Activated effector memory CD4-positive, alpha-beta T cell treated with anti-CD3 and anti-CD28 coated beads, Interleukin-2, amount 50 U/mL, for 16 hours (primary cell): ENCODE measurements at regions not wholly inside any gene's neighbourhood (a gene's known extent, or its start where the extent isn't known, plus 50 kb on each side); places are given as distances from the start of the nearest gene placed in this dataset.

Source experiments
- DNase-seq: peaks from one replicate; pipeline ENCODE4 v3.0.0-alpha.2; 2020

DNA sequence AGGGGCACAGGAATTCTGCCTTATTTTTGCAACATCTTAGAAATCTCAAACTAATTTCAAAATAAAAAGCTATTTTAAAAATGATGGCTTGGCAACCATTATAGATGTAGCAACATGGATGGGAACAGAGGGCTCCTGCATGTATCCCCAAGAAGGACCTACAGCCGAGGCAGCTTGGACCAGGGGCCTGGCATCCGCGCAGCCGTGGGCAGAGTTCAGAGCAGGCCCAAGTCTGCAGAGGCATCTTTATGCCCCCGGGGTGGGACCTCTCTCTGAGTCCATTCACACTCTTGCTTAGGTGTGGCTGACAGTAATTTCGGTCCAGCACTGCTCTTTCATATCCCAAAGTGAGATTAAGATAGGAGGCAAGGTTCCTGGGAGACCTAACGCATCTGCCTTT, 425.8 kb upstream of the MYT1L start:
- no peak for DNase-seq

DNA sequence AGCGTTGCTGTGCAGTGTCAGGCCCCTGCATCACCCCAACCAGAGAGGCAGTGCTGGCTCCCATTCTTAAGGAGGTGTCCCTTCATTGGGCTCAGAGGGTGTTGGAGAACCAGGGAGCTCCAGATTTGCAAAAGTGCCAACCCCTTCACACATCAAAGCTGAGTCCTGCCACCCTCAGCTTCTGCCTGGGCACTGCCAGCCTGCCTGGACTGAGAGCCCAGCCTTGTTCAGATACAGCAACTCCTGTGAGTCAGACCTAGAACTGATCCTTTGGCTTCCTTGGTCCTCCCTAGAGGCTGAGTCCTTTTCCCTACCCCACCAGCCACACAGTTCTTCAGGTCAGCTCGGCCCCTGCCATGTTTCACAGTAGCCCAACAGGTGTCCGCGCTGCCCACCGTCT, 424.9 kb upstream of the MYT1L start:
- DNase-seq: no peak

DNA sequence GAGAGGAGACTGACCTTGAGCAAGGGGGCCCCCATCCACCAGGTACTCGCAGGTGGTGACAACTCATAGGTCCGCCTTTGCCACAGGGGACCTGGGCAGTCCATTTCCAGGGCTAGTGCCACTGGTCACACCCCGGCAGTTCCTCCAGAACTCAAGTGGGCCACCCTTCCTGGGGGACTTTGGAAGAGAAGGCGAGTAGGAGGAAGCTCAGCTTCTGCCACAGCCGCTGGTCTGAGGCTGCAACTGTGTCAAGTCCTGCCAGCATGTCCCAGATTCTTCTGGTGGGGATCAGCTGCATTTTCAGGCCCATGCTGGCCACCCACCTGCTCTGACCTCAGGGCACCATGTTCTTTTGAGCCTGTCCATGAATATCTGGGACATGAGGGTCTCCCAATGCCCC, 423.9 kb upstream of the MYT1L start:
- DNase-seq: no peak

DNA sequence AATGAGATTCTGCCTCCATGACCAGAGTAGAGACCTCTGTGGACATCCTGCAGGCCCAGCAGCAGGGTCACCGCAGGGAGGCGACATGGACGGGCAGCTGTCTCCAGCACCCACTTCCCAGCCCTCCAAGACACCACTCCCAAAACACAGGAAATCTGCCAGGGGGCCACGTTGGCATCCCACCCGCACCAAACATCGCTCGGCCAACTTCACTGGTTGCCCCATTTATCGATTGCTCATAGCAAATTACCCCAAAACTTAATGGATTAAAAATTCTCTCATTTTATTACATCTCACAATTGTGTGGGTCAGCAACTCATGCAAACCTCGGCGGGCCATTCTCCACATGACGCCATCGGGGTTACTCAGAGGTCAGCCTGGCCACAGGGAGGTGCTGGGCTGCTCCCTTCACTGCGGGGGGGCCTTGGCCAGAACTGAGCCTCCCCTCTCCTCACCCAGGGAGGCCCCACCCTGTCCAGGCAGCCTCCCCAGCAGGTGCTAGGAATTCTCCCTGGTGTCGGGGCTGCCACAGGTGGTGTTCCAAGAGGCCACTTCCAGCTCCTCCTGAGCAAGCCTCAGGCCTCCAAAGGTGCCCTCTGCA, 420.7 kb upstream of the MYT1L start:
- DNase-seq: no peak

DNA sequence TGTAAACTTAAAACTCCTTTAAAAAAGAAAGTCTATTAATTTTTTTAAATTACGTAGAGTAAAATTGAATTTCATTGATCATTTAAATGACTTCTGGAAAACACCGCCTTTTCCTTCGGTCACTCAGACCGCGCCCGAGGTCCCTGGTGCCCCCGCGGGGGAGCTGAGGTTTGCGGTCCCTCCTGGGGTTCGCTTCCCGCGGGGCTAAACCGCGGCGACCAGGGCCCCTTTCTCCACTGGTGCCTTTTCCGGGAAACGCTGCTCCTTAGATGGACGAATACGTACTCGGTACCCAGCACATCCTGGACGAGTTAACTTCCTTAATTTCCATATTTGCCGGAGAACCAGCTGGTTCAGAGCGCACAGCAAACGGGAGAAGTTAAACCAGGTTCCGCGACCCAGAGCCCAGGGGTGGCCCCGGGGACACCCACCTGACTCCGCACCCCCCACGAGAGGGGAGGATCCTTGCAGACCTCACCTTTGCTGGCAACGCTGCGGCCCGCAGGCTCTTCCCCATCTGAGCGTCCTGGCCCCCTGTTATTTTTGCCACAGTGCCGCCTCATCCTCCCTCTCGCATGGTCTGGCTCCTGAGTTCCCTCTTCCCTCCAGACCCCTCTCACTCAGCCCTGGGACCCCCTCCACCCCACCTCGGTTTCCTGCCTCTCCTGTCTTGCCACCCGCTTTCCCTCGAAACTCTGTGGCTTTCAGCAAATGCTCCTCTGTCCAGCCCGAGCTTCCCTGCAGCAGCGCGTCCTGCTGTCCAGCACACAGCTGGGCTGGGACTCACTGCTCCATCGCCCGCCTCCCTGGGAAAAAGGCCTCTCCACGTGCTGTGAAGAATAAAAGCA, 420.0 kb upstream of the MYT1L start:
- DNase-seq: no peak

DNA sequence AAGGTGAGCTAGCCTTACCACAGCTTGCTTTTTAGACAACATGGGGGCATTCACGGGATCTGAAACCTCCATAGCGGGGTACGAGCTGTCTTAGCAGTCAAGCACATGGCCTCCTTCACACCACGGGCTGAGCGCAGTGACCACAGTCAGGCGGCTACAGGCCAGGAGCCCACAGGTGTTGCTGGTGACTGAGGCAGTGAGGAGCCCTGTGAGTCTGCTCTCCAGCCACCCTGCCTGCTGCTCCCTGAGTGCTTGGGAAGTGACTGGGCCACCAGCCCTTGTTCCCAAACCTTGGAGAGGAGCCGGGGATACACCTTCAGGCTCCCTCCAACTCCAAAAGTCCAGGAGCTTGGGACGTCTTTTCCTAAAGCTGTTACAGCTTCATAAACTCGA, 418.1 kb upstream of the MYT1L start:
- DNase-seq: no peak

DNA sequence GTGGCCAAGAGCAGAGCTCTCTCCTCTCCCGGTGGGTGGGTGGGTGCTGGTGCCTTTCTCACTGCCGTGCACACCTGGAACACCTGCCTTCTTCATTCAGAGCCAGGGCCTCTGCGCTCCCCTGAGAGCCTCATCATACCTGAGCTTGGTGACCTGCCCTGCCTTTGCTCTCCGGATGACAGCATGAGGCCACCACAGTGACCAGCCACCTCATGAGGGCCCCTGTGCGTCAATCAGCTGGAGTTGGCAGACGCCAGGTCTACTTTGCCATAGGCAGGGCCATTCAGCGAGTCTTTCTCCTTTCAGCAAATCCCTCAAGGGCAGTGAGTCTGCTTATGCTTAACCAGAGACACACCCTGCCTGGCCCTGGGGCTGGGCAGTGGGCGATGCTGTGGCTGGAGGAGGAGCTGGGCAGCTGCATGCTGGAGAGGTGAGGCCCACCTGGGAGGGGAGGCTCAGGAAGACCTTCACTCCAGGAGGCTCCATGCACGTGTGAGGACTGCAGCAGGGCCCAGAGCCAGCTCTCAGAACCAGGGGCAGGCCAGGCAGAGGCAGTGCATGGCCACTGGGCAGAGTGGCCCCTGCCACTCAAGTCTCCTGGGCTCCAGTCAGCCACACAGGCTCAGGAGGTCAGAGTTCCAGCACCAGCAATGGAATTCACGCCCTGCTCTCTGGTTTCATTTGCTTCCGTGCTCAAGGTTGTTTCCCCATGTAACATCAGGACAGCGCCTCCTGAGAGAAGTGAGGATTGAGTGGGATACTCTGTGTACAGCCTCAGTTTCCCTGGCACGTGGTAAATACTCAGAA, 417.5 kb upstream of the MYT1L start:
- DNase-seq: no peak

DNA sequence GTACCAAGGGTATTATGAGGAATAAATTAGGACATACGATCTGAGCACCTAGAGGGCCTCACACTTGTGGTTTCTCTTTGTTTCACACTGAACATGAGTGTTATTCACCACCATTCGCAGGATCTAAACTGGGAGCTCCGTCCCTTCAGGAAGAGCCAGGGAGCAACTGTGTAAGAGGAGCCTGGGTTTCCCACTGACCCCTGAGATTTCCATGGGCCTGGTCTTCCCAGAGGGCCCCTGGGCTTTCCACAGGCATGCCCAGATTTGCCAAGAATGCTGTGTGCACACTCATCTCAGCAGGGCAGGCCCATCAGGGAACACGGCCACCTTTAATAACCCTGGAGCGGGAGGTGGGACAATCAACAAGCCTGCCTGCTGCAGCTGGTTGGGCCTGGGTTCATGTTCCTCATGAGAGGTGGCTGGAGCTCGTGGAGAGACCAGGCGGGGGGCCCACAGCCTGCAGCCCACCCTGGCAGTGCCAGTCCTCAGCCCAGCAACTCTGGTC, 416.8 kb upstream of the MYT1L start:
- no peak for DNase-seq

DNA sequence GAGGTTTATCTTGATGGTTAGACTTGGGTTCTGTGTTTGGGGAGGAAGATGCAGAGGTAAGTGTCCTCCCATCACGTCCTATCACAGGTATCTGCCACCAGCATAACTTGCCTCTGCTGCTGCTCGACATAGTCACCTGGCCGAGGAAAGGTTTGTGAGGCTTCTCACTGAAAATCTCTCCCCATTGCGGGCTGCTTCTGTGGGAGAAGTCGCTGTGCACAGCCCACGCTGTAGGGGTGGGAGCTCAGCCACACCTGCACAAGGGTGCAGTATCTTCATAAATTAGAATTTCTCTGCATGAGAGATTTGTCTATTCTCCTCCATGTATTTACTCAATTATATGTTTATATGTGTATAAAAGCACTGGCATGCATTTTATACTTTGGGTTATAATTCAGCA, 415.7 kb upstream of the MYT1L start:
- DNase-seq: no peak

DNA sequence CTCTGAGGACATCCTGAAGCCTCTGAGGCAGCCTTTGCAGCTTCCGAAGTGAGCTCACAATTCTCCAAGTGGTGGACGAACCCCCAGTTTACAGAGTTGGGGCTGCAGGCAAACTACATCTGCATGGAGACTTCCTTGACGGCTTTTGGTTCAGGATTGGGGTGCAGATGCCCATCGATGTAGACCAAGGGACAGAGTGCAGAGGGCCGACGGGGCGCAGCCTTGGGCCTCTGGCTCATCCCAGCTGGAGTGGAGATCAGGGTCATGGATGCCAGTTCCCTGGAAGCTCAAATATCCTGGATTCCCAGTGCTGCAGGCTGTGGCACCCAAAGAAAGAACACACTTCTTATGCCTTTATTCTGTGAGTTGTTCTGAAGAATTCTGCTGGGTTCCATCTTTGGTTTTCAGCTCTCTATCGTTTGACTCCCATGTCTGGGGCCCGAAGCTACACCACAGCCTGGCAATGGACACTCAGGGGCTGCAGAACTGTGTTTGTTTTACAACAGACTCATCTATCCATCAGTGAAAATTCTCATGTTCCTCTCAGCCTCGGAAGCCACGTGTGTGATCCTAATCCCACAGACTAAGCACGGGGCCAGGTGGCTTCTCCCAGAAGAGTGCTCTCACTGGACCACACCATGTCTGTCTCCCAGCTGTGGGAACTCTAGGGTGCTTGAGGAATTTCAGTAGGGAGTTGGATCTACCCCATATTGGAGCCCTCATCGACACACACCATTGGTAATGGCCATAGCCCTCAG, 414.1 kb upstream of the MYT1L start:
- DNase-seq: no peak

DNA sequence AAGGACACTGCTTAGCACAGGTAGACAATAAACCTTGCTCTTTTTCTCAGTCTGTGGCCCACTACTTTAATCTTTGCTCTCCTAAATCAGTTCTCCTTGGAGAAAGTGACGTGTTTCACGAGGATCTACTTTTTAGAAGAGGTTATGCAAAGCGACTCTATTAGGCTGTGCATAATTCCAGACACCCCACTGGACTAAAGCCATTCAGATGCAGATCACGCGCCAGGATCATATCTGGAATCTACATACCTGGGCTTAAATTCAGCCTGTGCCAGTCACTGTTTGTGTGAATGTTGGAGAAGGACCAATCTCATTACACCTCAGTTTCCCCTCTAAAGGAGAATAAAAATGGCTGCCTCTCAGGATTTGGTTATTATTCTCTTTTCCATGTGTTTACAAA, 413.0 kb upstream of the MYT1L start:
- DNase-seq: no peak

DNA sequence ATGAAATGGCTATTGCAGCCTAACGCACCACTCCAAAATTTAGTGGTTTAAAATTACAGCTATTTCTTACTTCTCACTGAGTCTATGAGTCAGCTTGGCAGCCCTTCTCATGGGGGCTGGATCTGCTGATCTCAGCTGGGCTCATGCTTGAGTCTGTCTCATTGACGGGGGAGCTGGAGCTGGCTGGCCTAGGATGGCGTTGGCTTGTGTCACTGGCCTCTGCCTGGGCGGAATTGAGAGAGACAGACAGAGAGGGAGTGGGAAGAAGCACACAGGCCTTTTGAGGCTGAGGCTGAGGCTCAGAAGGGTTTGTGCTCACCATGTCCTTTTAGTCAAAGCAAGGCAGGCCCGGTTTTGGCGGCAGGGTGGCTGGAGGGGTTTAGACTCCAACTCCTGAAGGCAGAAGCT, 412.1 kb upstream of the MYT1L start:
- no peak for DNase-seq

DNA sequence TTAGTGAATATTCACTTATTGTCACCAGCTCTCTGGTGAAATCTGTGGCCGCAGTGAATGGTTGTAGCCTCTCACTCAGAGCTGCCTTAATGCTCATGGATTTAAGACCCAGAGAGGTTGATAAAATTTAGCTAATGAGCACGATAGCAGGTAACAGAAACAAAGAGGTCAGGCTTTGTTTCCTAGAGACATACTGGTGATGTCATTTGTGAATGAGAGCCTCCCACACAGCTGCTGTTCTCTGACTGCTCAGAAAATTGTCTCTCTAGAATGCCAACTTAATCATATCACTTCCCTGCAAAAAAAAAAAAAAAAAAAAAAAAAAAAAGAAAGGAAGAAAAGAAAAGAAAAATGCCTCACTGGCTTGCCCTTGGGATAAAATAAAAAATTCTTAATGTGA, 411.7 kb upstream of the MYT1L start:
- DNase-seq: no peak

DNA sequence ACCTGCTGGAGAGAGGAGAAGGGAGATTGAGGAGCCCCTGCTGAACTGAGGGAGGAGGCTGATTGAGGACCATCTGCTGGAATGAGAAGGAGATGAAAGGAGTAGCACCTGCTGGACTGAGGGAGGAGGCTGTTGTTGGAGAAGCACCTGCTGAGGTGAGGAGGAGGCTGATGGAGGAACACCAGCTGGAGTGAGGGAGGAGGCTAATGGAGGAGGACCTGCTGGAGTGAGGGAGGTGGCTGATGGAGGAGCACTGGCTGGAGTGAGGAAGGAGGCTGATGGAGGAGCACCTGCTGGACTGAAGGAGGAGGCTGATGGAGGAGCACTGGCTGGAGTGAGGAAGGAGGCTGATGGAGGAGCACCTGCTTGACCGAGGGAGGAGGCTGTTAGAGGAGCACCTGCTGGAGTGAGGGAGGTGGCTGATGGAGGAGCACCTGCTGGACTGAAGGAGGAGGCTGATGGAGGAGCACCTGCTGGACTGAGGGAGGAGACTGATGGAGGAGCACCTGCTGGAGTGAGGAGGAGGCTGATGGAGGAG, 409.2 kb upstream of the MYT1L start:
- no peak for DNase-seq

DNA sequence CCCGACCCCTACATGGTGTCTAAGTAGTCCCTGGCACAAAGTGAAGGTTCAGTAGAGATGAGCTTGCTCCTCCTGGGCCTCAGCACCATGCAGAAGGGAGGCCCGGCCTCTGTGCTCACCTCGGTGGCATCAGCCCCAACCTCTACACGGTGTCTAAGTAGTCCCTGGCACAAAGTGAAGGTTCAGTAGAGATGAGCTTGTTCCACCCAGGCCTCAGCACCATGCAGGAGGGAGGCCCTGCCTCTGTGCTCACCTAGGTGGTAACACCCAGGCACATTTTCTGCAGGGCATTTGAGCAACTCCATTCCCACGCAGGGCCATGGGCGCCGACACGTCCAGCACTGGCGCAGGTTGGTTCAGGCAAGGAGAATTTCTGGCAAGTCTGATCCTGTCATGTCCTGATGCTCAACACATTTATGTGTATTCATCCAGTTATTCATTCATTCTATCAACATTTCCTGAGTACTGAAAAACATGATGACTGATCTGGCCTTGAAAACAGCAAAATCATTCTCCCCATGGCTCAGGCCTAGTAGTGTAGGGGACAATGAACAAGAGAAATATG, 408.2 kb upstream of the MYT1L start:
- DNase-seq: no peak

DNA sequence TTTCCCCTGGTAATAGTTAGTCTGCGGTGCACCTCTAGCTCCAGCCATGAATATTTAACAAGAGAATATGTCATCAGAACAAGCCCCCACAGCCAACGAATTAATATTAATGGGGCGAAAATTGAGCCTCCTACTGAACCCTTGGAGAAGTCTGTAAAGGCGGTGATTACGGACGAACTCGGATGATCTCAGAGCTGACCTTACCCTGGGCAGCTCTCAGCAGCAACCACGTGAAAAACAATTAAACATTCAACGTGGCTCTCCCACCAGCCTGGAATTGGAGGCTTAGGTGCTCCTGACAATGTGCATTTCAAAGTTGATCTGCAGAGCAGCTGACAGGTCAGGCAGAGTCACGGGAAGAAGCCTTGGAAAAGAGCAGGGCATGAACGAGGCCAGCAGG, 407.6 kb upstream of the MYT1L start:
- no peak for DNase-seq

DNA sequence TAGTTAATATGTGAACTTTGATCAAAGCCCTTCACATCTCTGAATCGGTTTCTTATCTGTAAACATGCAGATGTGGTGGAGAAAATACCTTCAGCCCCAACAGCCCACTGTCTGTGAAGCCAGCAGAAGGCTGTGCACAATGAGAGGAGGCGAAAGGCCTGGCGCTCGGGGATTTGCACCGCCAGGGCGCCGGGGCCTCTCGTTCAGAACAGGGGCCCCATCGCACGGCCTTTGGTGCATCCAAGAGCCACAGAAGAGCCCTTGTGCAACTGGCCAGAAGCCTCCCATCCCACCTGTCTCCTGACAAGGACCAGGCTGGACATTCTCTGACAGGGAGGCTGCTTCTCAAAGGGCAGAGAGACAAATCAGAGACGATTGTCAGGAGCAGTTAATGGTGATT, 407.2 kb upstream of the MYT1L start:
- no peak for DNase-seq

DNA sequence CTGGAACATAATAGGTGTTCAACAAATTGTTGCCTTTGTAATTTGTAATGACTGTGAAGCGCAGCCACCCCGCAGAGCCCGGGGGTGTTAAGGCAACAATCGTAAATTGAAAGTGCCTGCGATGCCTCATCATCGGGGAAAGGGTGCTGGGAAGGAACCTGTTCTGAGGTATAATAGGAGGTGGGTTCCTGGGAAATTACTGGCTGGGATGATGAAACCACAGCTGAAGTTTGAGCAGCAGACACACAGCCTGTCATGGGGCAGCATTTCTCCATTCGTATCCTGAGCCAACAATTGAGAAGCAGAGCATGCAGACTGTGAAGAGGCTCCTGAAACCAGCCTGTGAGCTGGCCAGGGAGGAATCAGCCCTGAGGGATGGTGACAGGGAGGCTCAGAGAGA, 404.0 kb upstream of the MYT1L start:
- DNase-seq: no peak

DNA sequence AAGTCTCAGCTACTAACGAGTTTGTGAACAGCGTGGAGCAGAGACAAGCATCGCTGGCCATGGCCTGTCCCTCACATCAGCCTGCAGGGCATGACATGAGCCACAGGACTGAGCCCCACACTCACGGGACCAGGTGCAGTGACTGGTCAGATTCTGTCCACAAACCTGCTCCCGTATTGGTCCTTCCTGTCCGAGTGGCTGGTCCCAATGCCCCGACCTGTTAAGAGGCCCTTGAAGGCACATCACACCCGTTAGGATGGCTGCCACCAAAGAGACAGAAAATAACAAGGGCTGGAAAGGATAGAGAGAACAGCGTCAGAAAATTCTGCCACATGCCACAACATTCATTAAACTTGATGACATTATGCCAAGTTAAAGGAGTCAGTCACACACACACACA, 403.2 kb upstream of the MYT1L start:
- no peak for DNase-seq

DNA sequence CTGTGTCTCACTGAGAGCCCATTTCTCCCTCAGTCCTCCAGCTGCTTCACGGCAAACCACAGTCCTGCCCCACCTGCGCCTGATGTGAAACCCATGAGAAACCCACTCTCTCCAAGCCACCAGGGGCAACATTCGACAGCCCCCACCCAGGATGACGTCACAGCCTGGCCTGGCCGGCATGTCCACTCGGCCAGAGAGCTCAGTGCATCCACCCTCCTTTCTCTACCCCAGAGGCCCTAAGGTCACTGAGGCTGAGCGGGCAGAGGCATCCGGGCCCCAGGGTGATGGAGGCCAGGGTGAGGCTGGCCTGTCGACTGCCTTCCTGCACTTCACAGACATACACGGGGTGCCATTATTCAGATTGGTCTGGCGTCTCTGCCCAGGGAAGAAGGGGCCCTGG, 402.7 kb upstream of the MYT1L start:
- DNase-seq: no peak

DNA sequence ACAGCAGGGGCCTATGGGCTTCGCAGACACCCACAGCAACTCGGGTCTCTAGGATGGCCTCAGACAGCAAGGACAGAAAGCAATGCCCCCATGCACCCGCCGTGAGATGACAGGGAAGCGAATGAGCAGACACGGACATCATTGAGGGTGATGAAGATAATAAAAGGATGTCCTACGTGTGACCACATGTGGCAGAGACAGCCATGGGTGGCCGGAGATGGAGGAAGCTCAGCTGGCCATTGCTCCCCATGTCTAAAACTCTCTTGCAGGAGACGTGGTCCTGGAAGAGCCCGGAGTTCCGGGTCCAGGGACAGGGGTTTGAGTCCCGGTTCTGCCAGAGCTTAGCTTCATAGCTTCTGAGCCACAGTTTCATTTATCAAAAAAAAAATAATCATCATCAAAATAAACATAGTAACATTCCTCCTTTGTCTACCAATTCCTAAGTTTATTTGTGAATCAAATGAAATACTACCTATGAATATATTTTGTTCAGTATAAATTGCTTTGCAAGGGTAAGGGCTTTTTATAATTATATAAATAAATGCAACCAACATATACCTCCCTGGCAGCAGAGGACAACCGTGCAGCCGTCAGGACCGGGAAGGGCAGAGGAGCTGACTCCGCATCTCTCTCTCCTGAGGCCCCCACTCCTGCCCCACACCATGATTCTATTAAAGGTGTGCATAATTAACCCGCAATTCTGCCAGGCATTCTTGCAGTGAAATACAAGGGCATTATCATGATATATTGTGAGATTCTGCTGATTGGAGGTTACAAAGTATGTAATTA, 401.4 kb upstream of the MYT1L start:
- DNase-seq: no peak
